ENCODE measurements at regions not wholly inside any gene's neighbourhood (a gene's known extent, or its start where the extent isn't known, plus 50 kb on each side); places are given as distances from the start of the nearest gene placed in this dataset.
"Not testable (repeated sequence)": the region's sequence is repeated elsewhere in the genome, so short reads cannot be mapped to it uniquely, and the experiment has no call there.

GRCh38 chr5:66406761-66407336 is 189.3 kb upstream of the MAST4 start:
- Histone ChIP-seq H3K4me3 (no peak overlapping the region), H3K27ac (no peak overlapping the region)

DNA sequence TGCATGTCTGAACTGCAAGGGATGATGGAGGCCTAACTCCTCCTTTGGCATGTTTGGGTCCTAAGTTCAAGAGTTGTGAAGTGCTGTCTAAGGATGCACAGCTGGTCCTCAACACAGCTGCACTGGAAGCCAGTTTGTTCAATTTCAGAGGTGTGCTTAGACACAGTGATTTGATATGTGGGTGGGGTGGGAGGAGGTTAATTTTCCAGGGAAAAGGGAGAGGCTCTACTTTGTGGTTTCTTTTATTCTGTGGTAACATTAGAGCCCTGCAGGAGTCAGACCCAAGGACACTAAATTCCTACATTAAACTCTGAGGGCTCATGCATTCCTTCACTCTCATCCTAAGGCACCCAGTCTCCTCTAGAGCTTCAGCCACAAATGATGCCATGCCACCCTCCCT is 188.4 kb upstream of the MAST4 start:
- no peak overlapping the region for H3K27ac ChIP-seq
- no peak overlapping the region for H3K4me3 ChIP-seq

GRCh38 chr5:66408576-66408975 is 187.6 kb upstream of the MAST4 start:
- H3K4me3 ChIP-seq = no peak overlapping the region
- H3K27ac ChIP-seq = no peak overlapping the region

GRCh38 chr5:66410122-66410521 is 186.1 kb upstream of the MAST4 start:
- Histone ChIP-seq H3K4me3 (no peak overlapping the region), H3K27ac (no peak overlapping the region)

DNA sequence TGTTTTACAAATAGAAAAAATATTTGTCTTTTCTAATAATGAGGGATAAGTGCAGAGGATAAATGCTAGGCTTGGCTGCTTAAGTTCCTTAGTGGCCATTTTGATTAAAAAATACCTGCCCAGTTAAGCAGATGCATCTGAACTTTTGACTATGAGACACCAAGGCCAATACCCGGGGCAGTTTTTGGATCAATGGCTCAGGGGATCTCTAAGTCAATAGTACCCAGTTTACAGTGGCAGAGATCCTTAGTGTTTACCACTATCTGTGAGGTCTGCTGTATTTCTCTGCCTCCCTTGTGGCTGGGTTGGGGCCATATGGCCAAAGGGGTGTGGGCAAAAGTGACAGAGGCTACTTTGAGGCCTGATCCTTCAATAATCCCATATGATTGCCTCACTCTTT is 184.5 kb upstream of the MAST4 start:
- Histone ChIP-seq H3K27ac (no peak overlapping the region), H3K4me3 (no peak overlapping the region)

- no peak overlapping the region for H3K27ac ChIP-seq
- no peak overlapping the region for H3K4me3 ChIP-seq
These were observed 182.3 kb upstream of the MAST4 start for GRCh38 chr5:66413931-66414330.

DNA sequence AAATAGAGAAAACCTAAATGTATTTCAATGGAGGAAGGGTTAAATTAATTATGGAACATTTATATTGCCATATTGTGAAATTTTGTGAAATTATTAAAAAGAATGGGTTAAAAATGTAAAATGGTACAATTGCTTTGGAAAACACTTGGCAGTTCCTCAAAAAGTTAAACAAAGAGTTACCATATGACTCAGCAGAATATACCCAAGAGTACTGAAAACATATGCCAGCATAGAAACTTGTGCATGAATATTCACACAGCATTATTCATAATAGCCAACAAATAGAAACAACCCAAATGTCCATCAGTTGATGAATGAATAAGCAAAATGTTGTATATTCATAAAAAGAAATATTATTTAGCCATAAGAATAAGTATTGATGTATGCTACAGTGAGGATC is 181.0 kb upstream of the MAST4 start:
- no peak overlapping the region for H3K4me3 ChIP-seq
- H3K27ac ChIP-seq = no peak overlapping the region

GRCh38 chr5:66416698-66417097 is 179.5 kb upstream of the MAST4 start:
- no peak overlapping the region for H3K4me3 ChIP-seq
- H3K27ac ChIP-seq = no peak overlapping the region

DNA sequence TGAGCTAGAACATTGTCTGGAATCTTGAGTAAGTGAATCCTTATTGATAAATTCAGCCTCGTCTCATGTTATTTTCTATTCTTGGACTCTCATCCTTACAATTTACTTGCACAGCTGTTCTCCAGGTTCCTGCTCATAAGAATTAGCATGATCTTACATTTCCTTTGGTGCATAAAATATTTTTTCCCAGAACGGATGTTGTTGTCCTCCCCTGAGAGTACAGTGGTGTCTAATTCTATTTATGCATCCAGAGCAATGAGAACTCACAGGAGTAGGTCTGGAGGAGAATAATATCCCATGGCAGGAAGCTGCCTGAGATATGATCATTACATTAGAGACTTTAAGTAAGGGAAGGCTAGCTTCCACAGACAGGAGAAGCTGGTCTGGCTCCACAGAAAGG is 178.4 kb upstream of the MAST4 start:
- H3K4me3 ChIP-seq = no peak overlapping the region
- no peak overlapping the region for H3K27ac ChIP-seq

GRCh38 chr5:66423484-66423883 is 172.7 kb upstream of the MAST4 start:
- no peak overlapping the region for H3K4me3 ChIP-seq

DNA sequence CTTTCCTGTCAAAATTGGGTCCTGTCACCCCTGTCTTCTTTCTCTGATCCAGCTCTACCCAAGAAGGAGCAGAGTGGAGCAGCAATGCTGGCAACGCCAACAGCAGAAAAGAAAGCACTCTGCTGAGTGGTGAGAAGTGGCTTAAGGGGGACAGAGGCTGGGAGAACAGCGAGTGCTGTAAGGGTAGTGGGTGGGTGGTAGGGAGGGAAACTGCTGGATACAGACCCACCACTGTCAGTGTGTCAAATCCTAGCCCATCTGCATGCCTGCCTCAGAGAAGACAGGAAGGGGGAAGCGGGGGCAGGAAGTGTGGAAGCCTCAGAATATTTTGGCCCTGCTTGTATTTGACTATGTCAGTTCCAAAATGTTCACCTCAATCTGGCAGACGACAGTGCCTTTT is 170.4 kb upstream of the MAST4 start:
- no peak overlapping the region for H3K4me3 ChIP-seq
- no peak overlapping the region for H3K27ac ChIP-seq

More at GRCh38 chr5:66423484-66423883, 172.7 kb upstream of the MAST4 start:
- no peak overlapping the region for H3K27ac ChIP-seq

DNA sequence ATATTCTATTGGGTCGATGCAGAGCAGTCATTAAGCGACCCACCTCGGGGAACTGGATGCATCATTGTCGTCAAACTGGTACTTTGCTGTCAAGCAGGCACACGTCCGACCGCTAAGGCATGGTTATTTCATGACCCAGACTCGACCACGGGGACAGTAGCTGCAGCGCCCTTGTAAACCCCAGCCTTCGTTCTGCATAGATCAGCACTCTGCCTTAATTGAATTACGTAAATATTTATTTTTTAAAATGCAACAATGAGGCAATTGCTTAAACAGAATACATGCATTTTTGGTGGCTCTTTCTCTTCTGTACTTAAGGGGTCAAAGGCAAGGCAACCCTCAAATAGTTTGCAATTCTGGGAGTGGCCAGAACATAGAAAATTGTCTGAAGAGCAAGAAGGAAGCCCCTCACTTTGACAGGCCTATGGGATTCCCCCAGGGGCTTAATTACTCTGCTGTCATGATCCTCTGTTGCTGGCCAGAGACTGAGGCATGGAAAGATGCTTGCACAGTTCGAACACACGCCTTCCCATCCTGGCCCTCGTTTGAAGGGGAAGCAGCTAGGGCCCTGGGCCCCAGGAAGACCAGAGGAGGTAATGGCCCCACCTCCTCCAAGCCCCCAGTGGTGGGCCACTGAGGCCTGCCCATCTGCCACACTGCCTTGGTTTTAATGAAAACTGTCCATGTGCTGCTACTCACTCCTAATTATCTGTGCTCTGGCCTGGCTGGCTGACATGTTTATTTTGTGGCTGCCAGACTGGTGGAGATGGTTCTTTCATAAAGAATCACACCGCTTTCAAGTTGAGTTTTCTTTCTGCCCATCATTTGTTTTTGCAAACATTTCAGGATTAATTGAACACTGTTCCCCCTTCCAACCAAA is 169.7 kb upstream of the MAST4 start:
- Histone ChIP-seq H3K27ac (no peak overlapping the region), H3K4me3 (no peak overlapping the region)

DNA sequence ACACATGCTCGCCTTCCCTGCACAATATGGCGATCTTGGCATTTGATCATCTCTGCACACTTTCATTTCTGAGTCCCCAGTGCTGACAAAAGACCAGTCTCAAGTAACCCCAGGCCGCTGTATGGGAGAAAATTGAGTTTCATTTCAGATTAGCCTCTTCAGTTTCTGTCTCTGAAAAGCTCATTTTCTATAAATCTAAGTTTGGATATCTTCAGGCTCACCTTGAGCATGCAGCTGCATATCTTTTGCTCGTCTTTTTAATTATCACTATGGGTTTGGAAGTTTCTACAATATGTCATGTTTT is 169.1 kb upstream of the MAST4 start:
- no peak overlapping the region for H3K27ac ChIP-seq
- H3K4me3 ChIP-seq = no peak overlapping the region

DNA sequence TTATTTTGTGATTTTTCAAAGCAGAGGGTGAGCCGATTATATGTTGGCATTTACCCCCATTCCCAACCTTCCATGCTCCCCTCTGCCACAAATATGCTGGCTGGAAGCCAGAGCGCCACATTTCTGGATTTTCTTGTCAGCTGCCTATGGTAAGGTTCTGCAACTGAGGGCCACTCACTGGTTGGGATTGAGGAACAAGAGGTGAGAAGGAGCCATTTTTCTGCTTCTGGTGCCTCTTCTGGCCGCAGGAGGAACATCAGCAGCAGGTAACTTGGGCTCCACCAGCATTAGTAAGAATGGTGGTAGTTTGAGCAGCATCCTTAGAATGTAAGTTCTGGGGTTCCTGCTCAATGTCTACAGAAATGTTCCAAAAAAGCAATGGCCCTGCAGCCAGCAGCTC is 159.5 kb upstream of the MAST4 start:
- Histone ChIP-seq H3K4me3 (no peak overlapping the region), H3K27ac (no peak overlapping the region)

DNA sequence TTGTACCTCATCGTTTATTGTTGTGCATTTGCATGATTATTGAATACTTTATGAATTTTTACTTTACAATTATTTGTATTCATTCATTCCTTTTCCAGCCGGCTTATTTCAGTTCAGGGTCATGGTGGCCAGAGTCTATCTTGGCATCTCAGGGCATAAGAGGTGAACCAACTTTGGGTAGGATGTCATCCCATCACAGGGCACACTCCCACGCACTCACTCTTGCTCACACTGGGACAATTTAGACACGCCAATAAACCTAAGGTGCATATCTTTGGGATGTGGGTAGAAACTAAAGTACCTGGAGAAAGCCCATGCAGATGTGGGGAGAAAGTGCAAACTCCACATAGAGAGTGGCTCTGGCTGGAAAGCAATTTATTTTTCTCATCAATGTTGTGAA is 158.1 kb upstream of the MAST4 start:
- no peak overlapping the region for H3K27ac ChIP-seq
- H3K4me3 ChIP-seq = no peak overlapping the region

DNA sequence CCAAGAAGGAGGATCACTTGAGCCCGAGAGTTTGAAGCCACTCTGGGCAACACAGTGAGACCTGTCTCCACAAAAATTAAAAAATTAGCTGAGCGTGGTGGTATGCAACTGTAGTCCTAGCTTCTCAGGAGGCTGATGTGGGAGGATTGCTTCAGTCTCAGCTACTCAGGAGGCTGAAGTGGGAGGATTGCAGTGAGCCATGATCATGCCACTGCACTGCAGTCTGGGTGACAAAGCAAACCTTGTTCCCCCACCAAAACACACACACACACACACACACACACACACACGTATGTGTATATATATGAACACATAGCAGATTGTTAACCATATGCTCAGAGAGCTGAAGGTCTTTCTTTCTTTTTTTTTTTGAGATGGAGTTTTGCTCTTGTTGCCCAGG is 157.5 kb upstream of the MAST4 start:
- no peak overlapping the region for H3K27ac ChIP-seq
- no peak overlapping the region for H3K4me3 ChIP-seq

DNA sequence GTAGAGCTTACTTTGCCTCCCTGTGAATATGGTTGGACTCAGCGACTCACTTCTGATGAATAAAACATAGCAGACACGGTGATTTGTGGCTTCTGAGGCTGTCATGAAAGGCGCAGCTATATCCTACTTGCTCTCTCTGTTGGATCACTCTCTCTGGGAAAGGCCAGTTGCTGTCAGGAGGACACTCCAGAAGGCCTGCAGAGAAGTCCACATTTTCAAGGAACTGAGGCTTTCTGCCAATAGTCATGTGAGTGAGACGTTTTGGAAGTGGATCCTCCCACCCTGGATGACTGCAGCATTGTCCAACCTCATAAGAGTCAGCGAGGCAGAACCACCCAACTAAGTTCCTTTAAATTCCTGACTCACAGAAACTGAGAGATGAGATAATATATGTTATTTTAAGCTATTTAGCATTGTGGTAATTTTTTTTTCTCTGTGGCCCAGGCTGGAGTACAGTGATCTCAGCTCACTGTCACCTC is 156.0 kb upstream of the MAST4 start:
- Histone ChIP-seq H3K4me3 (no peak overlapping the region), H3K27ac (no peak overlapping the region)

DNA sequence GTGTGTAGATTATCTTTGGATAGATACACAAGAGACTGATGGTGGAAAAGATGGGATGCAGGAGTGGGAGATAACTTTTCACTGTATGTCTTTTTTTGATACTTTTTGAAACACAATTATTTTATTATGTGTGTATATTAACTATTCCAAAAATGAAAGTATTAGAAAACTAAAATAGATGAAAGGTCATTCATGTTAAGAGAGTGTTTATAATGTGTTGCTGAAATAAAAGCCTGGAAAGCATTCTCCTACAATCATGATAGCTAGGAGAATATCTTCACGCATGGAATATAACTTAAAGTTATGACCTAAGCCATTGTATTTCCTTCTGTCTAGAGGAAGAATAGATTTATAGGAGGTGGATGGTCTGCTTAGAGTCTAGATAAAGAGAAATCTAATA is 154.8 kb upstream of the MAST4 start:
- Histone ChIP-seq H3K4me3 (no peak overlapping the region), H3K27ac (no peak overlapping the region)

DNA sequence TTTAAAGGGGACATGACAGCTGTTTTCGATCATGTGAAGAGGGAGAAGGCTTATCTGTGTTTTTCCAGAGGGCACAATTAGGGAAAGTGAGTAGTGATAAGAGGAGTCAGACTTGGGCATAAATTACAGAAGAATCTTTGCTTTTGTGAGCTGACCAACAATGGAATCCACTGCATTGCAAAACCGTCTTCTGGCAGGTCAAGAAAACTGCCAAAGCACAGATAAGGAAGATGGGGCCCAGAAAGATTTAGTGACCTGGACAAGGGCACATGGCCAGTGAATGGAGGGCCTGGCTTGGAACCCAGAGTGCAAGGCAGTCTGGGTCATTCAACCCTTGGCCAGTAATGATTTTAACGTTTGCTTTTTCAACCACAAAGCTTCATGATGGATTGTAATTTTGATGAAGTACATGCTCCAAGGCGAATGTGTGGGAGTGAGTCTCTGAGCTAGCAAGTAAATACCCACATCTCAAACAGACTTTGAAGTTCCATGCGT is 153.2 kb upstream of the MAST4 start:
- peak overlapping the region in 1 of 21 experiments; percentile 21 for H3K27ac ChIP-seq
- H3K4me3 ChIP-seq = no peak overlapping the region

- Histone ChIP-seq H3K4me3 (no peak overlapping the region), H3K27ac (peak overlapping the region in 1 of 21 experiments; percentile 21)
These were observed 152.6 kb upstream of the MAST4 start for GRCh38 chr5:66443462-66444130.

- not testable (repeated sequence) for H3K27ac ChIP-seq, H3K4me3 ChIP-seq
These were observed 148.1 kb upstream of the MAST4 start for GRCh38 chr5:66448070-66448469.

Measured in skin epidermis (tissue), 12 donors.